ENCODE measurements at regions not wholly inside any gene's neighbourhood (a gene's known extent, or its start where the extent isn't known, plus 50 kb on each side); places are given as distances from the start of the nearest gene placed in this dataset.

DNA sequence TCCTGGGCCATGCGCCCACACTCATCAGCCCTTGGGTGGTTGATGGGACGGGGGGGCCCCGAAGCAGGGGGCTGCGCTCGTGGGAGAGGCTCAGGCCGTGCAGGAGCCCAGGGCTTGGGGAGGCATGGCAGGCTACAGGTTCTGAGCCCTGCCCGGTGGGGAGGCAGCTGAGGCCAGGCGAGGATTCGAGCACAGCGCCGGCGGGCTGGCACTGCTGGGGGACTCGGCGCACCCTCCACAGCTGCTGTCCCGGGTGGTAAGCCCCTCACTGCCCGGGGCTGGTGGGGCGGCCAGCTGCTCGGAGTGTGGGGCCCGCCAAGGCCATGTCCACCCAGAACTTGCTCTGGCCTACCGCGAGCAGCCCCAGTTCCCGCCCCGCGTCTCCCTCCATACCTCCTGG is 295.8 kb upstream of the SEL1L start:
- TF ChIP-seq EZH2phosphoT487 (IDR thresholded peaks at IDR 0.05; ENCODE audit: borderline replicate concordance, low read depth, low read length), result no peak
- TF ChIP-seq, protein P1, sequence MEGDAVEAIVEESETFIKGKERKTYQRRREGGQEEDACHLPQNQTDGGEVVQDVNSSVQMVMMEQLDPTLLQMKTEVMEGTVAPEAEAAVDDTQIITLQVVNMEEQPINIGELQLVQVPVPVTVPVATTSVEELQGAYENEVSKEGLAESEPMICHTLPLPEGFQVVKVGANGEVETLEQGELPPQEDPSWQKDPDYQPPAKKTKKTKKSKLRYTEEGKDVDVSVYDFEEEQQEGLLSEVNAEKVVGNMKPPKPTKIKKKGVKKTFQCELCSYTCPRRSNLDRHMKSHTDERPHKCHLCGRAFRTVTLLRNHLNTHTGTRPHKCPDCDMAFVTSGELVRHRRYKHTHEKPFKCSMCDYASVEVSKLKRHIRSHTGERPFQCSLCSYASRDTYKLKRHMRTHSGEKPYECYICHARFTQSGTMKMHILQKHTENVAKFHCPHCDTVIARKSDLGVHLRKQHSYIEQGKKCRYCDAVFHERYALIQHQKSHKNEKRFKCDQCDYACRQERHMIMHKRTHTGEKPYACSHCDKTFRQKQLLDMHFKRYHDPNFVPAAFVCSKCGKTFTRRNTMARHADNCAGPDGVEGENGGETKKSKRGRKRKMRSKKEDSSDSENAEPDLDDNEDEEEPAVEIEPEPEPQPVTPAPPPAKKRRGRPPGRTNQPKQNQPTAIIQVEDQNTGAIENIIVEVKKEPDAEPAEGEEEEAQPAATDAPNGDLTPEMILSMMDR (conservative IDR thresholded peaks at IDR 0.05; ENCODE audit: low read length), result no peak

Data from OCI-LY7 (cell line).